Stimulated activated naive CD8-positive, alpha-beta T cell treated with anti-CD3 and anti-CD28 coated beads, Interleukin-15, Interleukin-2, amounts not matched to agents 100 ng/mL and 50 ng/mL, for 24 hours (primary cell): ENCODE measurements at regions not wholly inside any gene's neighbourhood (a gene's known extent, or its start where the extent isn't known, plus 50 kb on each side); places are given as distances from the start of the nearest gene placed in this dataset.

Experiments
- H3K27ac Mint-ChIP-seq: one replicate; pipeline ENCODE4 v1.8.0; 2021; ENCODE audit warnings: mild to moderate bottlenecking, mixed read lengths
- H3K27me3 Mint-ChIP-seq: one replicate; pipeline ENCODE4 v1.8.0; 2021; ENCODE audit warnings: mixed read lengths
- H3K36me3 Mint-ChIP-seq: one replicate; pipeline ENCODE4 v1.8.0; 2021; ENCODE audit warnings: low read depth, mixed read lengths
- H3K4me1 Mint-ChIP-seq: one replicate; pipeline ENCODE4 v1.8.0; 2021; ENCODE audit warnings: low read depth, mixed read lengths
- H3K4me3 Mint-ChIP-seq: one replicate; pipeline ENCODE4 v1.8.0; 2021; ENCODE audit warnings: mild to moderate bottlenecking, mixed read lengths
- H3K9me3 Mint-ChIP-seq: one replicate; pipeline ENCODE4 v1.8.0; 2021; ENCODE audit warnings: mixed read lengths

DNA sequence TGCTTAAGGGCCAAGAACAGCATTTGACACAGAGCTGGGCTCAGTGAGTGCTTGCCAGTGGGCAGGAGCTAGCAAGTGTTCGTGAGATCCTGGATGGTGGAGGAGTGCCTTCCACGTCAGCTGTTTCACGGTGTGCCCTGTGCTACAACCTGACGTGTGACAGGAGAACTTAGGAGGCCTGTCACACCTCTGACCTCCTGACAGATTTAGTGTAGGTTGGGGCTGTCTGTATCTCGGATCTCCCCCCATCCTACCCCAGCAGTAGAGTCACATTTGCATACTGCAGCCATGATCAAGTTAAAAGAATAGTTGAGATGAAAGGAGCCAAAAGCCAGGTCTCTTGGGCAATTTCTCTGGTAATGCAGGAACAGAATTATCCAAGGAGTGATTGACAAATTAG, 200.8 kb upstream of the CHD6 start:
- no peak overlapping the region for H3K27ac Mint-ChIP-seq
- H3K36me3 Mint-ChIP-seq: no peaks in the 10 kb centered on the region
- H3K4me3 Mint-ChIP-seq: no peak overlapping the region
- H3K4me1 Mint-ChIP-seq: no peaks in the 10 kb centered on the region
- H3K9me3 Mint-ChIP-seq: no peaks in the 10 kb centered on the region
- H3K27me3 Mint-ChIP-seq: peaks cover 9% of the 10 kb centered on the region

DNA sequence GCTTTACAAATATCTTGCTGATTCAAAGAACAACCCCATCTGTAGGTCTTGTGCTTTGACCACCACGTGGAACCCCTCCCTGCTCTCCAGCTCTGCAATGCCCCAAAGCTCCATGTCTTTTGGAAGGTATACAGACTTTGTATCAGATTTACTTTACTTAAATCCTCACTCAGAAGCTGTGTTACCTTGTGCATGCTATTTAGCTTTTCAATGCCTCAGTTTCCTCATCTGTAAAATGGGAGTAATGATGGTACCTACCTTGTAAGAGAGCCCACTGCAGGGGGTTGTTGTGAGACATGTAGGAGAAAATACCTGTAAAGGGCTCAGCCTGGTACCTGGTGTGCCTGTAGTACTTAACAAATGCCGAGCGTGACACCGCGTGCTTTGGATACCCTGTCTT, 200.2 kb upstream of the CHD6 start:
- H3K27me3 Mint-ChIP-seq: peaks cover 4% of the 10 kb centered on the region
- H3K36me3 Mint-ChIP-seq: no peaks in the 10 kb centered on the region
- H3K27ac Mint-ChIP-seq: no peak overlapping the region
- H3K4me3 Mint-ChIP-seq: no peak overlapping the region
- H3K9me3 Mint-ChIP-seq: peaks cover 3% of the 10 kb centered on the region
- H3K4me1 Mint-ChIP-seq: no peaks in the 10 kb centered on the region

DNA sequence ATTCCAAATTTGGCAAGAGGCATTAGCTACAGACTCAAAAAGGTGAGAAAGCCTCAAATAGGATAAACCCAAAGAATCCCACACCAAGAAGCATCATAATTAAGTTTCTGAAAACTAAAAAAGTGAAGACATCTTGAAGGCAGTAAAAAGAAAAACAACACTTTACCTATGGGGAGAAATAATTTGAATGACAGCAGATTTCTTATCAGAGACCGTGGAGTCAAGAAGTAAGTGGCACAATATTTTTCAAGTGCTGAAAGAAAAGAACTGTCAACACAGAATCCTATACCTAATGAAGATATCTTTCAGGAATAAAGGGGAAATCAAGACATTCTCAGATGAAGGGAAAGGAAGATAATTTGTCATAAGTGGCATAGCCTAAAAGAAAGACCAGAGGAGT, 193.3 kb upstream of the CHD6 start:
- Mint-ChIP-seq H3K36me3 (no peaks in the 10 kb centered on the region), H3K4me3 (no peak overlapping the region), H3K27me3 (no peaks in the 10 kb centered on the region), H3K4me1 (no peaks in the 10 kb centered on the region), H3K27ac (no peak overlapping the region), H3K9me3 (peaks cover 10% of the 10 kb centered on the region)

DNA sequence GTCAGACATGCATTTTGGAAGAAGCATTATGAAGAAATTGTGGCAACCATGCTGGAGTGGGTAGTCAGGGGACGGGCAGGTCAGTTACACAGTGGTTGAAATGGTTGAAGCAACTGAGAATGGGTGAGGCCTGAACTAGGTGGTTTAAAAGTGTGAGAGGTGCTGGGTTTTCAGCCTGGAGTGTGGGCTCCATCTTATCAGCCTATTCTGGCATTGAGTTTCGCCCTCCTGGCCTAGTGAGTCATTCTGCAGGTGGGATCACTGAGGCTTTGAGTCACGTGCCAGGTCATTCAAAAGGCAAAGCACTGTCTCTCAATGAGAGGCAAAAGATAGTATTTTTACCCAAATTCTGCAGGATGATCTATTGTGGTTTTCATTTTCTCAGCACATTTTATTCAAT, 181.9 kb upstream of the CHD6 start:
- H3K27ac Mint-ChIP-seq: no peak overlapping the region
- H3K9me3 Mint-ChIP-seq: no peaks in the 10 kb centered on the region
- no peaks in the 10 kb centered on the region for H3K4me1 Mint-ChIP-seq
- no peak overlapping the region for H3K4me3 Mint-ChIP-seq
- peaks cover 3% of the 10 kb centered on the region for H3K27me3 Mint-ChIP-seq
- no peaks in the 10 kb centered on the region for H3K36me3 Mint-ChIP-seq

DNA sequence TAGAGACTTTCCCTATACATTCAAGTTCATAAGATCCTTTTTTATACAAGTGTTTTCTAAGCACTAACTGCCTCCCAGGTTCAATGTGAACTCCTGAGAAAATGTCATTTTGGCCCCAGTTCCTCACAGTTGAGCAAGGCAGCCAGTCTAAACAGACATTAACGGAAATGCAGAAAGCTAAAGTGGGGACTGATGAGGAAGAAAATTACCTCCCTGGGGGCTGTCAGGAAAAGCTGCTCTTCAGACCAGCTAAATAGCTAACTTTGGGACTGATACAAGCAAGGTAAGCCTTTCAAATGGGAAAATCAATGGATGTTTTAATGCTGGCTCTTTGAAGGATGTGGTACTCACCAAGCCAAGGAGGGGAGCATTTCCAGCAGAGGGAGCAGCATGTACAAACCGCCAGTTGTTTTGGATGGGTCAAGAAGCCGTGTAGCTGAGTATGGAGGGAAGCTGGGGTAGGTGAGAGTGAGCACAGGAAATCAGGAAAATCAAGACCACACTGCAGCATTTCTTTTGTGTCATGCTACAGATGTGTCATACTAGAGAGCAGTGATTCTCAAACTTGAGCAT, 180.8 kb upstream of the CHD6 start:
- Mint-ChIP-seq H3K4me1 (no peaks in the 10 kb centered on the region), H3K9me3 (no peaks in the 10 kb centered on the region), H3K27ac (no peak overlapping the region), H3K27me3 (peaks cover 3% of the 10 kb centered on the region), H3K36me3 (no peaks in the 10 kb centered on the region), H3K4me3 (no peak overlapping the region)

DNA sequence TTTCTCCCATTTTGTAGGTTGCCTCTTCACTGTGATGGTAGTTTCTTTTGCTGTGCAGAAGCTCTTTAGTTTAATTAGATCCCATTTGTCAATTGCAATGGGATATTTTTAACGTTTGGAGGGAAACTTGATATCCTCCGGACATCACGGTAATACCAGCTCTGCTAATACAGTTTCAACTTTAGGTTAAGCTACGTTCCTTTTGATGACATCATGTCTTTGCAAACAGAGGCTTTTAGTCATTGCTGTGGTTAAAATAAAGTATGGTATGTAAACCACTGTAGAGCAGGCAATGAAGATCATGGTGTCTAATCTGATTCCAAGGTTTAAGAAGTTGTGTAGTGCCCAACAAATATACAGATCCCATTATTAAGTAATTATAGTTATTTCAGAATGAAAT, 168.0 kb upstream of the CHD6 start:
- H3K9me3 Mint-ChIP-seq: no peaks in the 10 kb centered on the region
- H3K36me3 Mint-ChIP-seq: no peaks in the 10 kb centered on the region
- no peak overlapping the region for H3K27ac Mint-ChIP-seq
- peaks cover 3% of the 10 kb centered on the region for H3K27me3 Mint-ChIP-seq
- no peaks in the 10 kb centered on the region for H3K4me1 Mint-ChIP-seq
- H3K4me3 Mint-ChIP-seq: no peak overlapping the region

DNA sequence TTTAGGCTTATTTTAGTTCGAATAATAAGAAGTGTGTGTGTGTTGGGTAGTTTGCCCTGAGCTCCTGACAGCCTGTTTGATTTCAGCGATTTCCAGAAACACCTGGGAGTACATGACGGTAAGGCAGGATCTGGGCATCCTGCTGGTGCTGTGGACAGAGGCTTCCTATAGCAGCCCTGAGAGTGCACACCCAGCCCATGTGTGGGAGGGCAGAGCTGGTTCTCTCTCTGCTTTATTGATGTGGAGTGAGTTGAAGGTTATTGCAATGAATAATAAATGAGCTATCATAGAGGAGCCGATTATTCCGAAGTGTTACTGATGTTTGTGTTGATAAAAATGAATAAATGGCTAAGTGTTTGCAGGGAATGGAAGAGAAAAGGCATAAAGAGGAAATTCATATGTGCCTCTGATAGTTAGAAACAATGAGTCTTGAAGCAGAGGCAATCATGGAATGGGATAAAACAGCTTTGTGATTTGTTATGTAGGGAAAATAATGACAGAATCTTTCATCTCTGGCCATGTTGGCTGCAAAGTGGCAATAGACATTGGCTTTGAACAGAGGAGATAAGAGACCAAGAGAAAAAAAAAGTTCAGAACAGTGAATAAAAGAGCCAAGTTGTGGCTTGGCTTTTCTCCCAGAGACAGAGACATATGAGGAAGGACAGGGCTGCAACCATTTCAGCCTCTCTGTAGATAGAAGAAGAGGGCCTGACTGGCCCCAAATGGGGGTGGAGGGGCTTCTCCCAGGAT, 166.2 kb upstream of the CHD6 start:
- H3K4me1 Mint-ChIP-seq: no peaks in the 10 kb centered on the region
- H3K27me3 Mint-ChIP-seq: no peaks in the 10 kb centered on the region
- no peak overlapping the region for H3K4me3 Mint-ChIP-seq
- no peaks in the 10 kb centered on the region for H3K36me3 Mint-ChIP-seq
- no peaks in the 10 kb centered on the region for H3K9me3 Mint-ChIP-seq
- no peak overlapping the region for H3K27ac Mint-ChIP-seq

DNA sequence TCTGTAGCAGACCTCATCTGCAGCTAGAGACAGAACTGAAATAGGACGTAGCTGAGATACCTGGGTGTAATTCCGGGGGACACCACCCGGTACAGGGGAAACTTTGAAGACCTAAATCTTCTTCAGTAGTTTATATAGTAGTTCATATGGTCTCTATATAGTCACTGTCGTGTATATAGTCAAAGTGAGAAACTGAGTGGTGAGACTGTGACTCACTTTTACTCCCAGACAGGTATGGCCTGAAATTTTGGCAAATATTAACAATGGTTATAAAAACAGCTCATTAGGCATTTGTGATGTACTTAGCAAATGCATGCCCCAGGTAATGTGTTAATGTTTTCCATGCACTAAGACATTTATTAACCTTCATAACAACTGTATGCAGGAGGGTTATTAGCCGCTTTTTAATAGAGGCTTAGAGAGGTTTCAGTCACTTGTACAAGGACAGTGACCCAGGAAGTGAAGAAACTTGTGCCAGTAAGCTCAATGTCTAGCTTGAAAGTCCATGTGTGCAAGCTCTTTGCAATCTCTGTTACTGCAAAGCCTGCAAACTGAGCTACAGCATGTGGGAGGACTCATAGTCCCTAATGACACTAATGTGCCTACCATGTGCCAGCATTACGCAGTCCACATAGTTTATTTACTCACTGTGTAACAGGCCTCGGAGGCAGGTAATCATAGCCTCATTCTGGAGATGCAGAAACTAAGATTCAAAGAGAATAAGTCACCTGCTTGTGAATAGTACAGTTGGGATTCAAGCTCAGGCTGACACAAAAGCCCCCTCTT, 165.4 kb upstream of the CHD6 start:
- Mint-ChIP-seq H3K36me3 (no peaks in the 10 kb centered on the region), H3K9me3 (no peaks in the 10 kb centered on the region), H3K4me3 (no peak overlapping the region), H3K27me3 (no peaks in the 10 kb centered on the region), H3K4me1 (no peaks in the 10 kb centered on the region), H3K27ac (no peak overlapping the region)

DNA sequence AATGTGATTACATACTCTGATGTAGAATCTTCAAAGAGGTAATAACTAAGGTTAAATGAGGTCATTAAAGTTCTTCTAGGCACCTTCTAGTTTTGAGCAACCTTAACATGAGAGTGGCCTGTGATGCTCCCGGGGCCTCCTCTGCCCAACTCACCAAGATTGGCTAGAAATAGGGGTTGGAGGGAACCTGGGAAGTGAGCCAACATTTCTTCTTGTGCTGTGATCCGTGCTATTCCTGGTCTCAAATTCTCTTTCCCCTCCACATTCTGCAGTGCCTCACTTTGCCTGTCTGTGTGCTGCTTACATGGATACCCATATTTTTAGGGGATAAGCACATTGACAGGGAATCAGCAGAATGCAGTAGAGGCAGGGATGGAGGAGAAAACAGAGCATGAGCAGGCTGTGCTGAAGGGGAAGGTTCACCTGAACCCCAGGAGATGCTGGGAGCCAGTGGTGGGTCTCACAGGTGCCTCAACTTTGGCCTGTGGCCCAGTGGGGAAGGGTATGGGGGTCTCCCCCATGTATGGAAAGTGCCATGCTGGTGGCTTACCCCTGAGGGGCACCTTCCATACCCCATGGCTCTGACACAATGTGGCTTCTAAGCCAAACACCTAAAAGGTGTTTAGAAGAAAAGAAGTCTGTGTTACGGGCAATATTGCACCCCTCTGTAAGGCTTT, 164.7 kb upstream of the CHD6 start:
- H3K4me3 Mint-ChIP-seq: no peak overlapping the region
- H3K27ac Mint-ChIP-seq: no peak overlapping the region
- no peaks in the 10 kb centered on the region for H3K36me3 Mint-ChIP-seq
- no peaks in the 10 kb centered on the region for H3K27me3 Mint-ChIP-seq
- H3K4me1 Mint-ChIP-seq: no peaks in the 10 kb centered on the region
- no peaks in the 10 kb centered on the region for H3K9me3 Mint-ChIP-seq

DNA sequence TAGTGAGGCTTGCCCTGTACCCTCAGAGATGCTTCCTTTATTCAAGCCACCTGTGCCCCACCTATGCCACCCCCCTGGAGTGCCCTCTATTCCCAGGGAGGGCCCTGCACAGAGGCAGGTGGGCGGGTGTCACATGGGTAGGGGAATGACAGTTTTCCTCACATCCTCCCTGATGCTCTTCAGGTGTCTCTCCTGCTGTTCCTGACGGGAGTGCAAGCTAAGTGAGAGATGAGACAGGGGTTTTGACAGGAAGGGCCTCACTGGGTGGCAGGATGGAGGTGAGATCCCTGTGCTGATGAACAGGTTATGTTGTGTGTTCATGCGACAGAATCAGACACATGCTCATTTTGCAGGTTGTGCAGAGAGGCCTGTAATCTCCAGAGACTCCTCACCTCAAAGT, 164.1 kb upstream of the CHD6 start:
- Mint-ChIP-seq H3K36me3 (no peaks in the 10 kb centered on the region), H3K4me1 (no peaks in the 10 kb centered on the region), H3K9me3 (no peaks in the 10 kb centered on the region), H3K4me3 (no peak overlapping the region), H3K27ac (no peak overlapping the region), H3K27me3 (no peaks in the 10 kb centered on the region)

DNA sequence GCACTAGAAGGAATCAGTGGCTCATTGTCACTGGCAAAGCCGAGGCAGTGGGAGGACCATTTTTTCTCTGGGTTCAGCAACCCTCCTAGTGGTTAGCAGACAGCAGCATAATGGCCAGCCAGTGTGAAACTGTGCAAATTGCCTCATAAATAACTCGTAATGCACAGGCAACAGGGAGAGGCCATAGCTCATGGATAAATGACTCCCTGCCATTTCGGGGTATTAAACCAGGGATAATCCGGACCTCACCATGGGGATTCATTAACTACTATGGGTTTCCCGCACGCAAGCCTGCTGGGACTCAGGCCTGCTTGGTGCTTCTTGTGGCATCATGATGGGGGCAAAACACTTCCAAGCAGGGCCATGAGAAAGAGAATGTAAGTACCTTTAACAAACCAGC, 158.2 kb upstream of the CHD6 start:
- Mint-ChIP-seq H3K36me3 (no peaks in the 10 kb centered on the region), H3K9me3 (no peaks in the 10 kb centered on the region), H3K27ac (no peak overlapping the region), H3K4me1 (no peaks in the 10 kb centered on the region), H3K27me3 (peaks cover 8% of the 10 kb centered on the region), H3K4me3 (no peak overlapping the region)

DNA sequence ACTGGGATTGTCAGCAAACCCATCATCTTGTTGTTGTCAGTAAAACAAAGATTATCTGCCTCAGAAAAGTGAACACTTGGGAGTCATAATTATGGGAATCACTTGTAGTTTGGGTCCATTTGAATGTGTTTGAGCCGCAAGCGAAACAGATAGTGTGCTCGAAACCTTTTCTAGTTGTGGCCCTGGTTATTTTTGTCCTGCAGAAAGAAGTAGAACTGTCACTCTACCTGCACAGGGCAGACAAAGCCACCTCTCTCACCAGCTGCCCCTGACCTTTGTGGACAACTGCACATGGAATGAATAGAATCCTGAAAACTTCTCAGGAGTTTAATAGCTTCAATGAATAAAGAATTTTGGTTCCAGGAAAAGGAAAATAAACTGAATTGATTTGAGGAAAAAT, 156.1 kb upstream of the CHD6 start:
- Mint-ChIP-seq H3K27ac (no peak overlapping the region), H3K27me3 (peaks cover 18% of the 10 kb centered on the region), H3K36me3 (no peaks in the 10 kb centered on the region), H3K4me1 (no peaks in the 10 kb centered on the region), H3K4me3 (no peak overlapping the region), H3K9me3 (no peaks in the 10 kb centered on the region)

DNA sequence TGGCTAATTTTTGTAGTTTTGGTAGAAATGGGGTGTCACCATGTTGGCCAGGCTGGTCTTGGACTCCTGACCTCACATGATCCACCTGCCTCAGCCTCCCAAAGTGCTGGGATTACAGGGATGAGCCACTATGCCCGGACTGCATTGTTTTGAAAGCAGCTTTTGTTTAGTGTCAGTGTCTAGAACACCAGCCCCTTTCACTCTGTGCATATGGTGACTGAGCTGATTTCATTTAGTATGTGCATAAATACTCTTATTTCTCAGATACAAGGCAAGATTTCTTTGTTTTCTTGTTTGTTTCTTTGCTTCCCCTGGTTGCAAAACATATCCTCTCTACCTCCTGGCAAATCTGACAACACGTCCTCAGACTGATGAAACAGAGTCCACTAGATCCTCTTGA, 152.8 kb upstream of the CHD6 start:
- no peak overlapping the region for H3K27ac Mint-ChIP-seq
- H3K4me3 Mint-ChIP-seq: no peak overlapping the region
- peaks cover 18% of the 10 kb centered on the region for H3K27me3 Mint-ChIP-seq
- H3K9me3 Mint-ChIP-seq: no peaks in the 10 kb centered on the region
- no peaks in the 10 kb centered on the region for H3K36me3 Mint-ChIP-seq
- no peaks in the 10 kb centered on the region for H3K4me1 Mint-ChIP-seq

DNA sequence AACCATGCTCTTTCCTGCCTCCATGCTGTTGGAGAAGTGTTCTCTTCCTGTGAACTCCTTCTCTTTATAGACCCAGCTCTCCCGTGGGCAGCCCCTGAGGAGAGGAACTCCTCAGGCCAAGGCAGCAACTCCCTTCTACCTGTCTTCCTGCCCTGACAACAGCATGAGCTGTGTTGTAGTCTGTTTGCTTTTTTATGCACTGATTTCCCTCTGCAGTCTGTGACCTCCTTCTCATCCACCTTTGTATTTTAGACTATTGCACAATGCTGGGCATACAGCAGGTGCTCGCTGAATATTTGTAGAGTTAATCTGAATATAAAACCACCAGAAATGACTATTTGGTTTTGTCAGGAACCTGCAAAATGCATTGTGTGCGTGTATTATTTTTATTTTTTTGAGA, 152.2 kb upstream of the CHD6 start:
- Mint-ChIP-seq H3K27me3 (peaks cover 18% of the 10 kb centered on the region), H3K36me3 (no peaks in the 10 kb centered on the region), H3K27ac (no peak overlapping the region), H3K4me1 (no peaks in the 10 kb centered on the region), H3K4me3 (no peak overlapping the region), H3K9me3 (no peaks in the 10 kb centered on the region)

DNA sequence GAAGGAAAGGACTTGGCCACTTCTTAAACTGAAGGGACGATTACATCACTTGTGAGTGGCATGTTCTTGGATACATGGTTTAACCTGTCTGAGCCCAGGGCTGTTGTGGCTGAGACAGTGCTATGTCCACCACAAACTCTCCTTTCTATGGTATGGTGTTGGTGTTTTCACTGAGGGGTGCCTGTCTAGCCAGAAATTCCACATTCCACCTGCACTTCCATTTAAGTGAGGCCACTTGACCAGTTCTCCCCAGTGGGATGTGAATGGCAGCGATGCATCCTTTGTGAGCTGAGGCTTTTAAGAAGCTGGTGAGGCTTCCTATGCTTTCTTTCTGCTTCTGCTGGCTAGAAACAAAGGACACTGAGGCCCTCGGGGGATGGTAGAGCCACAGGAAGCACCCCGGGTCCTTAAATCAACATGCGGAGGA, 151.4 kb upstream of the CHD6 start:
- no peak overlapping the region for H3K27ac Mint-ChIP-seq
- H3K27me3 Mint-ChIP-seq: peaks cover 18% of the 10 kb centered on the region
- H3K9me3 Mint-ChIP-seq: no peaks in the 10 kb centered on the region
- H3K4me1 Mint-ChIP-seq: no peaks in the 10 kb centered on the region
- no peak overlapping the region for H3K4me3 Mint-ChIP-seq
- H3K36me3 Mint-ChIP-seq: no peaks in the 10 kb centered on the region
